ENCODE measurements at regions not wholly inside any gene's neighbourhood (a gene's known extent, or its start where the extent isn't known, plus 50 kb on each side); places are given as distances from the start of the nearest gene placed in this dataset. TPM values are rescaled to one million over a fixed set of nuclear protein-coding genes. Genes with fewer than 3 reads are reported as not detected.

DNA sequence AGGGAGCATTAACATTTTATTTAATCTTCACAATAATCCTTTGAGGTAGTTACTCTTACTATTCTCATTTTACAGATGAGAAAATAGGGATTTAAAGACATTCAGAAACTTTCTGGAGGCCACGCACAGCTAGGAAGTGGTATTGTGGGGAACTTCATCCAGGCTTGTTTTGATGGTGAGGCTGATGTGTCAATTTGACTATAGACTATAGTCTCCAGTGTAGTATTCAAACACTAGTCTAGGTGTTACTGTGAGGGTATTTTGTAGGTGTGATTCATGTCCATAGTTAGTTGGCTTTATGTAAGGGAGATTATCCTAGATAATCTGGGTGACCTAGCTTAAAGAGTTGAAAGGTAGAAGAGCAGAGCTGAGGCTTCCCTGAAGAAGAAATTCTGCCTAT is 54.1 kb upstream of the ELL2 start:
- H3K27ac Mint-ChIP-seq (ENCODE audit: unreplicated experiment) = no peak overlapping the region
- no peaks in the 10 kb centered on the region for H3K27me3 Mint-ChIP-seq (ENCODE audit: low read depth)
- H3K4me1 Mint-ChIP-seq = no peaks in the 10 kb centered on the region
- H3K9me3 Mint-ChIP-seq = no peaks in the 10 kb centered on the region
- H3K36me3 Mint-ChIP-seq (ENCODE audit: low read depth) = no peaks in the 10 kb centered on the region
- no peak overlapping the region for H3K4me3 Mint-ChIP-seq
- TF ChIP-seq, protein P1, sequence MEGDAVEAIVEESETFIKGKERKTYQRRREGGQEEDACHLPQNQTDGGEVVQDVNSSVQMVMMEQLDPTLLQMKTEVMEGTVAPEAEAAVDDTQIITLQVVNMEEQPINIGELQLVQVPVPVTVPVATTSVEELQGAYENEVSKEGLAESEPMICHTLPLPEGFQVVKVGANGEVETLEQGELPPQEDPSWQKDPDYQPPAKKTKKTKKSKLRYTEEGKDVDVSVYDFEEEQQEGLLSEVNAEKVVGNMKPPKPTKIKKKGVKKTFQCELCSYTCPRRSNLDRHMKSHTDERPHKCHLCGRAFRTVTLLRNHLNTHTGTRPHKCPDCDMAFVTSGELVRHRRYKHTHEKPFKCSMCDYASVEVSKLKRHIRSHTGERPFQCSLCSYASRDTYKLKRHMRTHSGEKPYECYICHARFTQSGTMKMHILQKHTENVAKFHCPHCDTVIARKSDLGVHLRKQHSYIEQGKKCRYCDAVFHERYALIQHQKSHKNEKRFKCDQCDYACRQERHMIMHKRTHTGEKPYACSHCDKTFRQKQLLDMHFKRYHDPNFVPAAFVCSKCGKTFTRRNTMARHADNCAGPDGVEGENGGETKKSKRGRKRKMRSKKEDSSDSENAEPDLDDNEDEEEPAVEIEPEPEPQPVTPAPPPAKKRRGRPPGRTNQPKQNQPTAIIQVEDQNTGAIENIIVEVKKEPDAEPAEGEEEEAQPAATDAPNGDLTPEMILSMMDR (conservative IDR thresholded peaks at IDR 0.05) = no peak
- DNase-seq (ENCODE audit: low read depth, low spot score) = no peak

DNA sequence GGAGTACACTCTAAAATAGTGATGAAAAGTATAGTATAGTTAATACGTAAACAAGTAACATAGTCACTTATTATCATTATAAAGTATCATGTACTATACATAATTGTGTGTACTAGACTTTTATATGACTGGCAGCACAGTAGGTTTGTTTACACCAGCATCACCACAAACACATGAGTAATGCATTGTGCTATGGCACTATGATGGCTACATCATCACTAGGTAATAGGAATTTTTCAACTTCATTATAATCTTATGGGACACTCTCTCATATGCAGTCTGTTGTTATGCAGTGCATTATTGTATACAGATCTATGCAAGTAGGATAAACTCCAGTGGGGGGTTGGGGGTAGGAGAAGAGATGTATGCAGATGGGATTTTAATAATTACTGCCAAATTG is 52.7 kb upstream of the ELL2 start:
- TF ChIP-seq, protein P1 (conservative IDR thresholded peaks at IDR 0.05) = no peak
- H3K36me3 Mint-ChIP-seq (ENCODE audit: low read depth) = no peaks in the 10 kb centered on the region
- no peaks in the 10 kb centered on the region for H3K27me3 Mint-ChIP-seq (ENCODE audit: low read depth)
- H3K4me1 Mint-ChIP-seq = no peaks in the 10 kb centered on the region
- H3K4me3 Mint-ChIP-seq = no peak overlapping the region
- peaks cover 3% of the 10 kb centered on the region for H3K9me3 Mint-ChIP-seq
- no peak for DNase-seq (ENCODE audit: low read depth, low spot score)
- no peak overlapping the region for H3K27ac Mint-ChIP-seq (ENCODE audit: unreplicated experiment)

DNA sequence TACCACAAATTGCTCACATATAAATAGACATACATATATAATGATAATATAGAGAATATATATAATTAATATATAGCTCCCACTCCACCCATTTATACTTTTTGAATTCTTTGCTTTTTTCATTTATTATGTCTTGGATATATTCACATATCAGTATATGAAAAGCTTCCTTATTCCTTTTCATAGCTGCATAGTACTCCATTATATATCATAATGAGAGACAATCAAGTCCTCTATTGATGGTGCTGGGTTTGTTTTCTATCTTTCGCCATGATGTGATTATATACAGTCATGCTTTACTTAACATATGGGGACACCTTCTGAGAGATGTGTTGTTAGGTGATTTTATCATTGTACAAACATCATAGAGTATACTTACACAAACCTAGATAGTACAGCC is 51.6 kb upstream of the ELL2 start:
- H3K4me1 Mint-ChIP-seq = no peaks in the 10 kb centered on the region
- H3K36me3 Mint-ChIP-seq (ENCODE audit: low read depth) = no peaks in the 10 kb centered on the region
- DNase-seq (ENCODE audit: low read depth, low spot score) = no peak
- TF ChIP-seq, protein P1 (conservative IDR thresholded peaks at IDR 0.05) = no peak
- H3K27me3 Mint-ChIP-seq (ENCODE audit: low read depth) = no peaks in the 10 kb centered on the region
- peaks cover 10% of the 10 kb centered on the region for H3K9me3 Mint-ChIP-seq
- H3K4me3 Mint-ChIP-seq = no peak overlapping the region
- H3K27ac Mint-ChIP-seq (ENCODE audit: unreplicated experiment) = no peak overlapping the region

DNA sequence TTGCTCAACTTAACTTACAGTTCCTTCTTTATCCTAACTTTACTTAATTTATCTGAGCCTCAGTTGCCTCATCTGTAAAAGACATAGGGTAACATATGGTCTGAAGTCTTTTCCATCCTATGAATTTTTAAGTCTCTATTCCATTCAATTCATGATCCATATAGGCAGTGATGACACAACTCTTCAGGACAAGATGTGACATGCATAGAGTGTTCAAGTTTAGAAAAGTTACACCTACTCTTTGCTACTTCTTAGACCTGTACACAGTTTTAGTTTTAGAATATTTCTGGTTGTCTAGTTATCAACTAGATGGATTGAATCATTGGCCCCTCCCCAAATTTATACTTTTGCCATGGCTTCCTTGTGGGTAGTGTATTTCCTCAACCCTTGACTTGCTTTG is 50.7 kb upstream of the ELL2 start:
- DNase-seq (ENCODE audit: low read depth, low spot score) = no peak
- Mint-ChIP-seq H3K36me3 (ENCODE audit: low read depth) (no peaks in the 10 kb centered on the region), H3K27me3 (ENCODE audit: low read depth) (no peaks in the 10 kb centered on the region), H3K9me3 (peaks cover 12% of the 10 kb centered on the region), H3K27ac (ENCODE audit: unreplicated experiment) (no peak overlapping the region), H3K4me3 (no peak overlapping the region), H3K4me1 (no peaks in the 10 kb centered on the region)
- TF ChIP-seq, protein P1 (conservative IDR thresholded peaks at IDR 0.05) = no peak

Small RNA genes lying in the stretch of these regions (microRNA-seq; reads per million reads assigned to microRNA genes)
- gene MIR583 = not detected

Data from neural crest cell (in vitro differentiated cells).